HG03064 (cell line): ENCODE measurements at regions not wholly inside any gene's neighbourhood (a gene's known extent, or its start where the extent isn't known, plus 50 kb on each side); places are given as distances from the start of the nearest gene placed in this dataset.

Experiments
- ATAC-seq: cut with Tn5 transposase; IDR thresholded peaks from one replicate; pipeline ENCODE4 v1.9.1; 2021; ENCODE audit warnings: low read depth; ENCODE audit not compliant: unreplicated experiment

- no peak for ATAC-seq
Measured at GRCh38 chr12:60114169-60114568, 518.3 kb downstream of the SLC16A7 start.

GRCh38 chr12:60119327-60119726 lies 523.5 kb downstream of the SLC16A7 start:
- no peak for ATAC-seq

GRCh38 chr12:60120199-60120598 lies 524.4 kb downstream of the SLC16A7 start:
- no peak for ATAC-seq

GRCh38 chr12:60123557-60123956 lies 527.7 kb downstream of the SLC16A7 start:
- no peak for ATAC-seq

GRCh38 chr12:60137513-60137912 lies 541.7 kb downstream of the SLC16A7 start:
- no peak for ATAC-seq

GRCh38 chr12:60138526-60138925 lies 542.7 kb downstream of the SLC16A7 start:
- ATAC-seq = no peak

GRCh38 chr12:60144395-60144794 lies 548.6 kb downstream of the SLC16A7 start:
- ATAC-seq = no peak

GRCh38 chr12:60148109-60148508 lies 552.3 kb downstream of the SLC16A7 start:
- ATAC-seq = no peak

- no peak for ATAC-seq
Measured at GRCh38 chr12:60148831-60149230, 553.0 kb downstream of the SLC16A7 start.

- no peak for ATAC-seq
Measured at GRCh38 chr12:60152756-60153155, 556.9 kb downstream of the SLC16A7 start.

- ATAC-seq = no peak
Measured at GRCh38 chr12:60159761-60160160, 563.9 kb downstream of the SLC16A7 start.

- no peak for ATAC-seq
Measured at GRCh38 chr12:60162988-60163720, 567.3 kb downstream of the SLC16A7 start.

- ATAC-seq = no peak
Measured at GRCh38 chr12:60165781-60166180, 570.0 kb downstream of the SLC16A7 start.

- ATAC-seq = no peak
Measured at GRCh38 chr12:60168441-60168840, 572.6 kb downstream of the SLC16A7 start.

GRCh38 chr12:60169904-60170303 lies 574.1 kb downstream of the SLC16A7 start:
- no peak for ATAC-seq

- no peak for ATAC-seq
Measured at GRCh38 chr12:60172266-60173211, 576.7 kb downstream of the SLC16A7 start.

GRCh38 chr12:60173224-60174170 lies 577.7 kb downstream of the SLC16A7 start:
- no peak for ATAC-seq

- no peak for ATAC-seq
Measured at GRCh38 chr12:60174476-60174875, 578.6 kb downstream of the SLC16A7 start.

GRCh38 chr12:60174941-60175340 lies 579.1 kb downstream of the SLC16A7 start:
- ATAC-seq = no peak

- ATAC-seq = no peak
Measured at GRCh38 chr12:60176891-60177290, 581.1 kb downstream of the SLC16A7 start.

GRCh38 chr12:60180298-60180697 lies 584.5 kb downstream of the SLC16A7 start:
- no peak for ATAC-seq
